Loucy (cell line): ENCODE measurements at regions not wholly inside any gene's neighbourhood (a gene's known extent, or its start where the extent isn't known, plus 50 kb on each side); places are given as distances from the start of the nearest gene placed in this dataset.

Experiments
- H2AFZ ChIP-seq: fragments of 200-600 bp; sonication (generic); 2 replicates; pipeline ENCODE4 v1.6.0; 2016; ENCODE audit warnings: antibody characterized with exemption, mild to moderate bottlenecking, low read length, moderate library complexity
- H3F3A ChIP-seq: fragments of 200-600 bp; 2 replicates; pipeline ENCODE4 v1.6.0; 2016; ENCODE audit warnings: antibody characterized with exemption, low read depth, mild to moderate bottlenecking
- H3K27me3 ChIP-seq: fragments of 200-600 bp; sonication (generic); 2 replicates; pipeline ENCODE4 v1.6.1; 2014; ENCODE audit warnings: low read length, mild to moderate bottlenecking; ENCODE audit not compliant: insufficient read depth, poor library complexity, severe bottlenecking
- H3K36me3 ChIP-seq: fragments of 200-600 bp; sonication (generic); 2 replicates; pipeline ENCODE4 v1.6.1; 2016; ENCODE audit warnings: low read length; ENCODE audit not compliant: insufficient read depth
- H3K4me1 ChIP-seq: fragments of 200-600 bp; sonication (generic); 2 replicates; pipeline ENCODE4 v1.5.1; 2014; ENCODE audit warnings: low read length, mild to moderate bottlenecking; ENCODE audit not compliant: insufficient read depth, poor library complexity, severe bottlenecking
- H3K4me2 ChIP-seq: fragments of 200-600 bp; sonication (generic); 2 replicates; pipeline ENCODE4 v1.6.0; 2014; ENCODE audit warnings: antibody characterized with exemption, low read length, low read depth, mild to moderate bottlenecking; ENCODE audit not compliant: poor library complexity, severe bottlenecking
- H3K4me3 ChIP-seq: fragments of 200-600 bp; sonication (generic); 2 replicates; pipeline ENCODE4 v1.5.1; 2014; ENCODE audit warnings: low read length, mild to moderate bottlenecking, mixed read lengths; ENCODE audit not compliant: poor library complexity, severe bottlenecking
- H3K79me2 ChIP-seq: fragments of 200-600 bp; sonication (generic); 2 replicates; pipeline ENCODE4 v1.6.1; 2014; ENCODE audit warnings: low read length; ENCODE audit not compliant: insufficient read depth
- H3K9ac ChIP-seq: fragments of 200-600 bp; sonication (generic); 2 replicates; pipeline ENCODE4 v1.6.0; 2014; ENCODE audit warnings: mild to moderate bottlenecking, low read depth, low read length, moderate library complexity; ENCODE audit not compliant: poor library complexity, severe bottlenecking
- H3K9me2 ChIP-seq: fragments of 200-600 bp; sonication (generic); replicated peaks from 2 replicates; pipeline ENCODE4 v1.6.1; 2016; ENCODE audit warnings: low read depth, low read length, mixed read lengths
- H3K9me3 ChIP-seq: fragments of 200-600 bp; sonication (generic); 2 replicates; pipeline ENCODE4 v1.6.1; 2014; ENCODE audit warnings: mild to moderate bottlenecking, antibody characterized with exemption, low read length, low read depth; ENCODE audit not compliant: insufficient read depth
- H4K20me1 ChIP-seq: fragments of 200-600 bp; sonication (generic); 2 replicates; pipeline ENCODE4 v1.6.0; 2014; ENCODE audit warnings: antibody characterized with exemption, low read length, mild to moderate bottlenecking; ENCODE audit not compliant: insufficient read depth, poor library complexity, severe bottlenecking
- CTCF ChIP-seq: fragments of 200-600 bp; sonication (generic); conservative IDR thresholded peaks from 2 replicates; pipeline ENCODE4 v1.5.1; 2014; ENCODE audit warnings: mild to moderate bottlenecking, antibody characterized with exemption, low read length
- EZH2phosphoT487 ChIP-seq: fragments of 200-600 bp; IDR thresholded peaks from 2 replicates; pipeline ENCODE4 v1.6.1; 2018; ENCODE audit warnings: antibody characterized with exemption, mild to moderate bottlenecking, moderate library complexity, borderline replicate concordance

GRCh38 chr14:65916055-65916454 lies 503.5 kb downstream of the FUT8 start:
- TF ChIP-seq CTCF (no peak), EZH2phosphoT487 (no peak)
- Histone ChIP-seq H2AFZ (no peak overlapping the region), H4K20me1 (no peaks in the 10 kb centered on the region), H3K9ac (no peak overlapping the region), H3K9me2 (no peaks in the 10 kb centered on the region), H3K9me3 (no peaks in the 10 kb centered on the region), H3K4me3 (no peak overlapping the region), H3F3A (no peaks in the 10 kb centered on the region), H3K4me2 (no peak overlapping the region), H3K27me3 (no peaks in the 10 kb centered on the region), H3K4me1 (peaks cover 15% of the 10 kb centered on the region), H3K79me2 (no peaks in the 10 kb centered on the region), H3K36me3 (no peaks in the 10 kb centered on the region)

DNA sequence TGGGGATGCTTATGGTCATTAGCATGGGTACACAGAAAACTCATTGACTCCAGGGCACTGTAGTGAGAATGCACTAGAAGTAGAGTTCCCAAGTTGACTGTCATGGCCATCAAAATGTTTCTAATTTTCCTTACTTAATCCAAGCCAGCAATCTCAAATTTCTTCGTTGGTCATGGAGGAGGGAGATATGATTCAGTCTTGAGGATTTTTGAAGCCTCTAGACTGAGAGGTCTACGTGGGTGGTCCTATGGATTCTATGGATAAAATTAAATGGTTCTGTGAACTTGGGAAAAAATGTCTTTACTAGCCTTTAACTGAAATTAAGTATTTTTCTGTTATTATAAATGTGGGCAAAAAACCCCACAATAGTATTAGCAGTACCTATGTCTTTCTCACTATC lies 508.5 kb downstream of the FUT8 start:
- Histone ChIP-seq H3F3A (no peaks in the 10 kb centered on the region), H3K9me2 (no peaks in the 10 kb centered on the region), H3K9me3 (no peaks in the 10 kb centered on the region), H2AFZ (no peak overlapping the region), H3K4me2 (no peak overlapping the region), H3K9ac (no peak overlapping the region), H3K27me3 (no peaks in the 10 kb centered on the region), H3K79me2 (no peaks in the 10 kb centered on the region), H3K4me1 (no peaks in the 10 kb centered on the region), H4K20me1 (no peaks in the 10 kb centered on the region), H3K4me3 (no peak overlapping the region), H3K36me3 (no peaks in the 10 kb centered on the region)
- TF ChIP-seq CTCF (no peak), EZH2phosphoT487 (no peak)

- Histone ChIP-seq H3K9ac (no peak overlapping the region), H3K9me3 (no peaks in the 10 kb centered on the region), H3K79me2 (no peaks in the 10 kb centered on the region), H3F3A (no peaks in the 10 kb centered on the region), H2AFZ (no peak overlapping the region), H3K27me3 (no peaks in the 10 kb centered on the region), H4K20me1 (no peaks in the 10 kb centered on the region), H3K4me2 (no peak overlapping the region), H3K9me2 (no peaks in the 10 kb centered on the region), H3K4me3 (no peak overlapping the region), H3K4me1 (peaks cover 7% of the 10 kb centered on the region), H3K36me3 (no peaks in the 10 kb centered on the region)
- TF ChIP-seq CTCF (no peak), EZH2phosphoT487 (no peak)
Observed at GRCh38 chr14:65922142-65922541, 509.6 kb downstream of the FUT8 start.
